ENCODE measurements at regions not wholly inside any gene's neighbourhood (a gene's known extent, or its start where the extent isn't known, plus 50 kb on each side); places are given as distances from the start of the nearest gene placed in this dataset.

DNA sequence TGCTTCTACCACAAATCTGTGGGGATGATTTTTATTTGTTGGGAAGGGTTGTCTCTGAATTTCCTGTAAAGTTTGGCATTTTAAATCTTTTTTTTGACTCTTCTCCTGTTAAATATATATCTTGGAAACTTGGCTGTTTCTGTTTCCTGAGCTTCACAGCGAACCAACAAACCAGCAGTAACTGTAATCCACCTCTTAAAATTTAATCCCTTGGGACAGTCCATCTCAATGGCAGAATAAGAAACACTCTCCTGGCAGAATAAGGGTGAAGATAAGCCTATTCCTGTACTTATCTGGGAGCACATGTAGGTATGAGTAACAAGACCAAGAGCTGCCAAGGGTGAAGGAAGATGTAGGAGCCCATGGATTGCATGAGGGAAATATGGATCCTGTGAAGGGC is 73.1 kb upstream of the RPS23 start:
- H3K4me1 ChIP-seq (ENCODE audit: low read length): no peaks in the 10 kb centered on the region; the same call in 1 of the 2 replicates
- no peak overlapping the region for H3K4me2 ChIP-seq (ENCODE audit: low read length)
- no peak overlapping the region for H3K9ac ChIP-seq (ENCODE audit: low read length)
- H3K4me3 ChIP-seq (ENCODE audit: low read length): no peak overlapping the region
- no peaks in the 10 kb centered on the region for H3K36me3 ChIP-seq (replicated peaks; ENCODE audit: low read depth, low read length)
- no peaks in the 10 kb centered on the region for H3K79me2 ChIP-seq (ENCODE audit: low read length)
- H3K27me3 ChIP-seq (ENCODE audit: low read depth, low read length): no peaks in the 10 kb centered on the region
- TF ChIP-seq EZH2phosphoT487 (IDR thresholded peaks at IDR 0.05; ENCODE audit: low read depth) (no peak), CTCF (IDR thresholded peaks at IDR 0.05; ENCODE audit: low read depth, low read length) (no peak)
- H3K9me3 ChIP-seq (ENCODE audit: insufficient read depth, low read length): no peaks in the 10 kb centered on the region
- H4K20me1 ChIP-seq (ENCODE audit: insufficient read depth, low read length): no peaks in the 10 kb centered on the region
- peak overlapping the region; percentile 52; the same call in 1 of the 2 replicates for H2AFZ ChIP-seq (ENCODE audit: low read depth, low read length)
- no peak overlapping the region for H3K27ac ChIP-seq (ENCODE audit: low read length)

GRCh38 chr5:82349652-82350051 is 71.5 kb upstream of the RPS23 start:
- H3K79me2 ChIP-seq (ENCODE audit: low read length): no peaks in the 10 kb centered on the region
- TF ChIP-seq EZH2phosphoT487 (IDR thresholded peaks at IDR 0.05; ENCODE audit: low read depth): no peak
- peak; percentile 47 for TF ChIP-seq CTCF (IDR thresholded peaks at IDR 0.05; ENCODE audit: low read depth, low read length)

GRCh38 chr5:82348784-82349425 is 70.8 kb upstream of the RPS23 start:
- no peaks in the 10 kb centered on the region for H3K36me3 ChIP-seq (replicated peaks; ENCODE audit: low read depth, low read length)
- H3K27ac ChIP-seq (ENCODE audit: low read length): no peak overlapping the region
- H3K4me1 ChIP-seq (ENCODE audit: low read length): no peaks in the 10 kb centered on the region; the same call in 1 of the 2 replicates
- H3K4me3 ChIP-seq (ENCODE audit: low read length): no peak overlapping the region
- no peak for TF ChIP-seq CTCF (IDR thresholded peaks at IDR 0.05; ENCODE audit: low read depth, low read length)
- TF ChIP-seq EZH2phosphoT487 (IDR thresholded peaks at IDR 0.05; ENCODE audit: low read depth): no peak
- no peaks in the 10 kb centered on the region for H4K20me1 ChIP-seq (ENCODE audit: insufficient read depth, low read length)
- no peaks in the 10 kb centered on the region for H3K9me3 ChIP-seq (ENCODE audit: insufficient read depth, low read length)
- no peak overlapping the region for H3K9ac ChIP-seq (ENCODE audit: low read length)
- H3K4me2 ChIP-seq (ENCODE audit: low read length): no peak overlapping the region
- no peaks in the 10 kb centered on the region for H3K79me2 ChIP-seq (ENCODE audit: low read length)
- H3K27me3 ChIP-seq (ENCODE audit: low read depth, low read length): no peaks in the 10 kb centered on the region
- no peak overlapping the region for H2AFZ ChIP-seq (ENCODE audit: low read depth, low read length)

More at GRCh38 chr5:82349652-82350051, 71.5 kb upstream of the RPS23 start:
- no peaks in the 10 kb centered on the region; the same call in 1 of the 2 replicates for H3K4me1 ChIP-seq (ENCODE audit: low read length)
- H3K4me2 ChIP-seq (ENCODE audit: low read length): no peak overlapping the region
- no peaks in the 10 kb centered on the region for H3K36me3 ChIP-seq (replicated peaks; ENCODE audit: low read depth, low read length)
- H3K9me3 ChIP-seq (ENCODE audit: insufficient read depth, low read length): no peaks in the 10 kb centered on the region
- H2AFZ ChIP-seq (ENCODE audit: low read depth, low read length): no peak overlapping the region
- H3K9ac ChIP-seq (ENCODE audit: low read length): no peak overlapping the region
- no peak overlapping the region for H3K4me3 ChIP-seq (ENCODE audit: low read length)
- H4K20me1 ChIP-seq (ENCODE audit: insufficient read depth, low read length): no peaks in the 10 kb centered on the region
- no peaks in the 10 kb centered on the region for H3K27me3 ChIP-seq (ENCODE audit: low read depth, low read length)
- H3K27ac ChIP-seq (ENCODE audit: low read length): no peak overlapping the region

GRCh38 chr5:82347201-82347865 is 69.2 kb upstream of the RPS23 start:
- no peak overlapping the region for H3K4me3 ChIP-seq (ENCODE audit: low read length)
- TF ChIP-seq EZH2phosphoT487 (IDR thresholded peaks at IDR 0.05; ENCODE audit: low read depth): no peak
- no peak for TF ChIP-seq CTCF (IDR thresholded peaks at IDR 0.05; ENCODE audit: low read depth, low read length)
- H3K9me3 ChIP-seq (ENCODE audit: insufficient read depth, low read length): no peaks in the 10 kb centered on the region
- H3K36me3 ChIP-seq (replicated peaks; ENCODE audit: low read depth, low read length): no peaks in the 10 kb centered on the region
- no peak overlapping the region for H3K4me2 ChIP-seq (ENCODE audit: low read length)
- no peak overlapping the region for H2AFZ ChIP-seq (ENCODE audit: low read depth, low read length)
- no peak overlapping the region for H3K27ac ChIP-seq (ENCODE audit: low read length)
- no peak overlapping the region for H3K9ac ChIP-seq (ENCODE audit: low read length)
- H3K4me1 ChIP-seq (ENCODE audit: low read length): no peaks in the 10 kb centered on the region; the same call in 1 of the 2 replicates
- no peaks in the 10 kb centered on the region for H3K27me3 ChIP-seq (ENCODE audit: low read depth, low read length)
- H4K20me1 ChIP-seq (ENCODE audit: insufficient read depth, low read length): no peaks in the 10 kb centered on the region
- H3K79me2 ChIP-seq (ENCODE audit: low read length): no peaks in the 10 kb centered on the region
